Thyroid gland (tissue), 4 donors: ENCODE measurements at regions not wholly inside any gene's neighbourhood (a gene's known extent, or its start where the extent isn't known, plus 50 kb on each side); places are given as distances from the start of the nearest gene placed in this dataset.
"Not testable (repeated sequence)": the region's sequence is repeated elsewhere in the genome, so short reads cannot be mapped to it uniquely, and the experiment has no call there.

Experiments
- DNase-seq, 2 donors: peaks; one replicate each; pipeline ENCODE4 v3.0.0-alpha.2; 2019
- H3K27ac ChIP-seq, 3 donors: fragments of 200-600 bp; sonication (generic); 1 replicate in 2 of 3; 2 replicates in 1 of 3; pipeline ENCODE4 v1.5.1; 2016 to 2019; ENCODE audit warnings: mild to moderate bottlenecking in 1 of 3, moderate library complexity in 1 of 3
- H3K27me3 ChIP-seq: fragments of 200-600 bp; sonication (generic); one replicate; pipeline ENCODE4 v1.5.1; 2019
- H3K36me3 ChIP-seq, 2 donors: fragments of 200-600 bp; sonication (generic); one replicate each; pipeline ENCODE4 v1.5.1; 2016 to 2019
- H3K4me1 ChIP-seq, 2 donors: fragments of 200-600 bp; sonication (generic); one replicate each; pipeline ENCODE4 v1.5.1; 2017 to 2019
- H3K4me3 ChIP-seq, 3 donors: fragments of 200-600 bp; sonication (generic); replicated peaks in 1 of 3; 1 replicate in 2 of 3; 2 replicates in 1 of 3; pipeline ENCODE4 v1.5.1; 2016; ENCODE audit warnings: mild to moderate bottlenecking in 1 of 3
- H3K9me3 ChIP-seq: fragments of 200-600 bp; sonication (generic); one replicate; pipeline ENCODE4 v1.5.1; 2017
- POLR2A ChIP-seq, 2 donors: fragments of 450-650 bp; IDR thresholded peaks; one replicate each; pipeline ENCODE4 v1.6.1; 2017; ENCODE audit warnings: antibody characterized with exemption in 2 of 2, mild to moderate bottlenecking in 2 of 2, moderate library complexity in 1 of 2
- WGBS, 2 donors: methylation state at CpG; one replicate each; pipeline ENCODE4 v1.1.5; 2017; 5-methylcytosine and 5-hydroxymethylcytosine counted together
- intact Hi-C: fragments of 100-400 bp; cut with DNase I; formaldehyde crosslinking; loops from one replicate; pipeline ENCODE4 v1.15.1; 2023
- TF ChIP-seq, protein P1 (sequence below), 6 experiments: fragments of 200-600 bp in 3 of 6; fragments of 450-650 bp in 3 of 6; sonication (generic) in 3 of 6; IDR thresholded peaks; one replicate each; pipeline ENCODE4 v1.5.1; 2016 to 2019; ENCODE audit warnings: antibody characterized with exemption in 6 of 6, mild to moderate bottlenecking in 2 of 6, inconsistent platforms in 1 of 6, moderate library complexity in 1 of 6

DNA sequence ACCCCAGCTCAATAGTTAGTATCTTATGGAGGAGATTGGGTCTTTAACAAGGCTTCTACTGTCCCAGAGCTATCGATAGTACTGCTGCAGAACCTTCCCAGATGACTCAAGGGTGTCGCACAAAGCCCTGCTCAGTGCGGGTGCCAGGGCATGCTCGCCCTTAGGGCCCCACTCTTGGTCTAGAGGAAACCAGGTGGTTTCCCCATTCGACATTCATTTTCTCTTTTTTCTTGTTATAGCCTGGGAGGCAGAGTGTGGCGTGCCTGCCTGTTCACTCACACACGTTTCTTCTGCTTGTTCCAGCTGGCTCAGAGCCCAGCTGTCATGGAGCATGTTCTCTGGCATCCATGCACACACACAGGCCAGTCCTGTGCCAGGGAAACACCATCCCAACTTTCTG, 144.5 kb downstream of the SMIM20 start:
- no peaks in the 10 kb centered on the region for H3K27me3 ChIP-seq
- WGBS, 2 donors: 28 to 45% methylated on average over 7 of the region's 7 CpGs
- no peaks in the 10 kb centered on the region for H3K9me3 ChIP-seq
- peaks cover 0 to 8% of the 10 kb centered on the region in 2 donors for H3K4me1 ChIP-seq
- TF ChIP-seq POLR2A (IDR thresholded peaks at IDR 0.05): no peak
- TF ChIP-seq, protein P1, sequence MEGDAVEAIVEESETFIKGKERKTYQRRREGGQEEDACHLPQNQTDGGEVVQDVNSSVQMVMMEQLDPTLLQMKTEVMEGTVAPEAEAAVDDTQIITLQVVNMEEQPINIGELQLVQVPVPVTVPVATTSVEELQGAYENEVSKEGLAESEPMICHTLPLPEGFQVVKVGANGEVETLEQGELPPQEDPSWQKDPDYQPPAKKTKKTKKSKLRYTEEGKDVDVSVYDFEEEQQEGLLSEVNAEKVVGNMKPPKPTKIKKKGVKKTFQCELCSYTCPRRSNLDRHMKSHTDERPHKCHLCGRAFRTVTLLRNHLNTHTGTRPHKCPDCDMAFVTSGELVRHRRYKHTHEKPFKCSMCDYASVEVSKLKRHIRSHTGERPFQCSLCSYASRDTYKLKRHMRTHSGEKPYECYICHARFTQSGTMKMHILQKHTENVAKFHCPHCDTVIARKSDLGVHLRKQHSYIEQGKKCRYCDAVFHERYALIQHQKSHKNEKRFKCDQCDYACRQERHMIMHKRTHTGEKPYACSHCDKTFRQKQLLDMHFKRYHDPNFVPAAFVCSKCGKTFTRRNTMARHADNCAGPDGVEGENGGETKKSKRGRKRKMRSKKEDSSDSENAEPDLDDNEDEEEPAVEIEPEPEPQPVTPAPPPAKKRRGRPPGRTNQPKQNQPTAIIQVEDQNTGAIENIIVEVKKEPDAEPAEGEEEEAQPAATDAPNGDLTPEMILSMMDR (IDR thresholded peaks at IDR 0.05): no peak
- no peak overlapping the region for H3K27ac ChIP-seq
- intact Hi-C loops: no loop called here
- peak; percentile 75 to 79 for DNase-seq
- H3K36me3 ChIP-seq: no peaks in the 10 kb centered on the region
- no peak overlapping the region for H3K4me3 ChIP-seq

DNA sequence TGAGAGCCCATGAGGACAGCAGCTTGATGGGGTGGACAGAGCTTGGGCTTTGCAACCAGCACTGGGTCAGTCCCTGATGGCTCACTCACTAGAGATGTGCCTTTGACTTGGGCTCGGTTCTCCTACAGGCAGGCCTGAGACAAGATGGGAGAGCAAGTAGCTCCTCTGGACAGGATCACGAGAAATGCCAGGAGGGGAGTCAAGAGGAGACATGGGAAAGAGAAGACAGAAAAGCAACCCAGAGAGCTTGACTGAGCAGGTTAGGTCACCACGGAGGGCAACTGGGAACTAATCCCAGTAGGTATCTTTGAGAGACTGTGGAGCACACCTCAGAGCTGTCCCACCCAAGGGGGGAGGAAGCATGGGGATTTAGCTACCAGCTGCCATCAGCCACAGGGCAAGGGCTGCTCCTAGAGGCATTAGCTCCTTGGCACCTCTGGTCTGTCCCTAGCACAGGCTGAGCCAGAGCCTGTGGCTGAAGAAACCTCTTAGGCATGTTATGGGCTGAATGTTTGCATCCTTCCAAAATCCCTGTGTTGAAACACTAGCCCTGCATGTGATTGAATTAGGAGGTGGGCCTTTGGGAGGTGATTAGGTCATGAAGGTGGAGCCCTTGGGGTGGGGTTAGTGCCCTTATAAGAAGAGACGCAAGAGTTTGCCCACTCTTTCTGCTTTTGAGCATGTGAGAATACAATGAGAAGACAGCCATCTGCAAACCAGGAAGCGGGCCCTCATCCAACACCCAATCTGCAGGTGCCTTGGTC, 145.6 kb downstream of the SMIM20 start:
- 93 to 95% methylated on average over 5 of the region's 5 CpGs for WGBS, 2 donors
- Histone ChIP-seq H3K9me3 (no peaks in the 10 kb centered on the region), H3K4me3 (no peak overlapping the region), H3K4me1 (peaks cover 0 to 8% of the 10 kb centered on the region in 2 donors), H3K27me3 (no peaks in the 10 kb centered on the region), H3K36me3 (no peaks in the 10 kb centered on the region), H3K27ac (no peak overlapping the region)
- TF ChIP-seq, protein P1 (IDR thresholded peaks at IDR 0.05): no peak
- TF ChIP-seq POLR2A (IDR thresholded peaks at IDR 0.05): no peak
- no peak for DNase-seq
- intact Hi-C loops: no loop called here

DNA sequence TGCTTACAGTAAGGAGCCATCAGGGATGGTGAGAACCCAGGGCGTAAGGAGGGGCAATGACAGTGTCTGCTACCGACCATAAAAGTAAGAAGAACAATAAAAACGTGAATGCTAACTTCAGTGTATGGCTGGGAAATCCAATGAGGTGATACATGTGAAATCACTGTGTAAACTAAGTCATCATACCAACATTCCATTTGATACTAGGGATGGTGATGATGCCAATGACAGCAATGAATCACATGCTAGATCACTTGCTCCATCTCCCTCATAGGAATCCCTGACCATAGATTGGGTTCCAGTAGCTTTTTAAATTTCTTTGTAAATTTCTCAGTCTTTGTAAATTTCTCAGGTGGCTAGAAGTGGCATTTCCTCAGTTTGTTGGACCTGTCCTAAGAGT, 146.3 kb downstream of the SMIM20 start:
- peaks cover 0 to 8% of the 10 kb centered on the region in 2 donors for H3K4me1 ChIP-seq
- H3K9me3 ChIP-seq: no peaks in the 10 kb centered on the region
- intact Hi-C loops: no loop called here
- no peak for DNase-seq
- no peak overlapping the region for H3K27ac ChIP-seq
- WGBS, 2 donors: 87 to 93% methylated on average over 3 of the region's 3 CpGs
- no peak for TF ChIP-seq POLR2A (IDR thresholded peaks at IDR 0.05)
- TF ChIP-seq, protein P1 (IDR thresholded peaks at IDR 0.05): no peak
- no peaks in the 10 kb centered on the region for H3K36me3 ChIP-seq
- no peaks in the 10 kb centered on the region for H3K27me3 ChIP-seq
- no peak overlapping the region for H3K4me3 ChIP-seq

DNA sequence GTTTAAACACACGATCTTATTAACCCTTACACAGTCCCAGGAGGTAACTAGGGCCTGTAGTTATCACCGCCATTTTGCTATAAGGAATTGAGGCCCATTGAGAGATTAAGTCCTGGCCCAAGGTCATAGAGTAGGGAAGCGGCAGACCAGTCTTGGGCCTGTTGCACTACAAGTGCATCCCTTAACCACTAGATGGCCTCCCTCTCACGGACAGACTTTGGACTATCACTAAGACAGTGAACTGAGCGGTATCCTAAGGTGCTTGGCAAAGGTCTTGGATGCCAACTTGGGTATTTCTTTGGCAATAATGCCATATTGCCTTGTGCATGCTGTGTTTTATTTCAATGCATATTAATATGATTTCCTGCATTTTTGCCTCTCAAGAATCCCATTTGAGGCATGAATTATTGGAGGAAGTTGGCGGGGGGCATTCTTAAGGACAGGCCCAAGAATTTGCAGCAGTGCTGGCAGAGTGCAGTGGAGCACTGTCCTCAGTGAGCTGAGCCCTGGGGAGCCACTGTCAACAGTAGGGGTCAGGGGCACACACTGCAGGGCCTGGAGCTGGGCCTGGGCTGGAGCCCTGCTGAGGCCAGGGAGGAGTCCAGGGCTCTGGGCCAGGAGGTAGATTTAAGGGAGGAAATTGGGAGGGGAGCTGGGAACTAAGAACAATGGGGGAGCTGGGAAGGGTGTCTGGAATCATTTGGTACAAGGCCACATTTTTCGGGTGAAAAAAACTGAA, 147.4 kb downstream of the SMIM20 start:
- Histone ChIP-seq H3K4me3 (no peak overlapping the region), H3K36me3 (no peaks in the 10 kb centered on the region), H3K27me3 (no peaks in the 10 kb centered on the region), H3K27ac (no peak overlapping the region), H3K4me1 (peaks cover 0 to 8% of the 10 kb centered on the region in 2 donors), H3K9me3 (no peaks in the 10 kb centered on the region)
- intact Hi-C loops: no loop called here
- TF ChIP-seq, protein P1 (IDR thresholded peaks at IDR 0.05): peak in 1 of 6 experiments; percentile 9
- no peak for TF ChIP-seq POLR2A (IDR thresholded peaks at IDR 0.05)
- no peak for DNase-seq
- 76 to 77% methylated on average over 7 of the region's 7 CpGs for WGBS, 2 donors

DNA sequence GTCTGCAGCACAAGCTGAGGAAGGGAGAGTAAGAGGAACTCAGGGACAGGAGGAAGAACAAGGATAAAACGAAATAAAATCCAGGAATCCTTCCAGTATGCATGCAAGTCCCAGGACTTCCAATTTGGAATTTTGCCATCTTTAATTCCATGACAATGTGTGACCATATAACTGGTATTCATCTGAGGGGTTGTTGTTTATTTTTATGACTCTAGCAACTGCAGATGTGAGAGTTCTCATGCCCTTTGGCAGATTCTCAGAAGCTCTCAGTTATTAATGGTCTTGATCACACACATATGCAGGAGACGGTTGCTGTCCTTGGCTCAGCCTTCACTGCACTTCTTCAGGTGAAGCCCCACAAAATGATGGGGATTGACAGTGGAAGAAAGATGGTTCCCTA, 148.2 kb downstream of the SMIM20 start:
- H3K4me3 ChIP-seq: no peak overlapping the region
- TF ChIP-seq, protein P1 (IDR thresholded peaks at IDR 0.05): no peak
- no peak for TF ChIP-seq POLR2A (IDR thresholded peaks at IDR 0.05)
- no peak for DNase-seq

DNA sequence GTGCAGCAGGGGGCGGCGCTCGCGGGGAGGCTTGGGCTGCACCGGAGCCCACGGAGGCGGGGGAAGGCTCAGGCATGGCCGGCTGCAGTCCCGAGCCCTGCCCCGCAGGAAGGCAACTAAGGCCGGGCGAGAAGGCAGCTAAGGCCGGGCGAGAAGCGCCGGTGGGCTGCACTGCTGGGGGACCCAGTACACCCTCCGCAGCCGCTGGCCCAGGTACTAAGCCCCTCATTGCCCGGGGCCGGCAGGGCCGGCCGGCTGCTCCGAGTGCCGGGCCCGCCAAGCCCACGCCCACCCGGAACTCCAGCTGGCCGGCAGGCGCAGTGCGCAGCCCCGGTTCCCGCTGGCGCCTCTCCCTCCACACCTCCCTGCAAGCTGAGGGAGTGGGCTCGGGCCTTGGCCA, 150.0 kb downstream of the SMIM20 start:
- H3K36me3 ChIP-seq, DNase-seq, H3K9me3 ChIP-seq, H3K27me3 ChIP-seq, H3K27ac ChIP-seq, H3K4me1 ChIP-seq, intact Hi-C loops, H3K4me3 ChIP-seq: not testable (repeated sequence)
- 97 to 98% methylated on average over 14 to 19 of the region's 34 CpGs for WGBS, 2 donors

More for the DNA sequence above, 148.2 kb downstream of the SMIM20 start:
- Histone ChIP-seq H3K27me3 (no peaks in the 10 kb centered on the region), H3K9me3 (no peaks in the 10 kb centered on the region), H3K4me1 (peaks cover 0 to 8% of the 10 kb centered on the region in 2 donors), H3K36me3 (no peaks in the 10 kb centered on the region), H3K27ac (no peak overlapping the region)
- intact Hi-C loops: no loop called here
- WGBS, 2 donors: 71 to 78% methylated on average over 2 of the region's 2 CpGs
